Right ventricle myocardium superior (tissue), 1 donor: ENCODE measurements at regions not wholly inside any gene's neighbourhood (a gene's known extent, or its start where the extent isn't known, plus 50 kb on each side); places are given as distances from the start of the nearest gene placed in this dataset. TPM values are rescaled to one million over a fixed set of nuclear protein-coding genes. Genes with fewer than 3 reads are reported as not detected.

Experiments used
- ATAC-seq: fragments of 200-7000 bp; cut with Tn5 transposase; one replicate; pipeline ENCODE4 v1.9.1; 2020; ENCODE audit warnings: mild to moderate bottlenecking; ENCODE audit not compliant: poor library complexity
- DNase-seq: peaks from one replicate; pipeline ENCODE4 v3.0.0-alpha.2; 2020
- intact Hi-C: fragments of 100-400 bp; cut with DNase I; formaldehyde crosslinking; loops from one replicate; pipeline ENCODE4 v1.11.2; 2022
- microRNA-seq: library from miRNA; unstranded; fragments of <30 nt; microRNA quantifications from one replicate; pipeline ENCODE4 v1.2.0, GENCODE V29; 2020
- donor health status: DM: no; HTN: yes; CAD: no; lungs with severe emphysema.

- no peak for ATAC-seq
- no peak for DNase-seq
- intact Hi-C loops = no loop called here
These were observed 60.0 kb upstream of the STT3B start for GRCh38 chr3:31472479-31473390.

- no peak for DNase-seq
- no peak for ATAC-seq
- intact Hi-C loops = no loop called here
These were observed 56.5 kb upstream of the STT3B start for GRCh38 chr3:31476209-31476608.

- intact Hi-C loops = no loop called here
These were observed 53.3 kb upstream of the STT3B start for GRCh38 chr3:31479431-31479830.

DNA sequence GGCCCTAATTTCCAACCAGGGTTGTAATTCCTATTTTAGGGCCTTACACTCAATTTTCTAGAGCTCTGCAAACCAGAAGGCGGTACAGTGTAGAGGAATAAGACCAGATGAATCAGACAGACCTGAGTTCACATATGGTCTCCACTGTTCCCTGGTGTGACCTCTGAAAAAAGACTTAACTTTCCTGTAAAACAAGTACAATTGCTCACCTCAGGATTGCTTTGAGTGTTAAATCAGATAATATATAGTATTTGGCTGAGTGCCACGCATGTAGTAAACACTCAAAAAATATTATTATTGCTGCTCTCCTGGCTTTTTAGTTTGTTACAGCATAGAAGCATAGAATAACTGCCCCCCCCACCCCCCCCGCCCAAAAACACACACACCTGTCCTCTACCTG, 51.0 kb upstream of the STT3B start:
- intact Hi-C loops = no loop called here
- no peak for ATAC-seq
- no peak for DNase-seq

More at GRCh38 chr3:31479431-31479830, 53.3 kb upstream of the STT3B start:
- ATAC-seq (no peak), DNase-seq (no peak)

DNA sequence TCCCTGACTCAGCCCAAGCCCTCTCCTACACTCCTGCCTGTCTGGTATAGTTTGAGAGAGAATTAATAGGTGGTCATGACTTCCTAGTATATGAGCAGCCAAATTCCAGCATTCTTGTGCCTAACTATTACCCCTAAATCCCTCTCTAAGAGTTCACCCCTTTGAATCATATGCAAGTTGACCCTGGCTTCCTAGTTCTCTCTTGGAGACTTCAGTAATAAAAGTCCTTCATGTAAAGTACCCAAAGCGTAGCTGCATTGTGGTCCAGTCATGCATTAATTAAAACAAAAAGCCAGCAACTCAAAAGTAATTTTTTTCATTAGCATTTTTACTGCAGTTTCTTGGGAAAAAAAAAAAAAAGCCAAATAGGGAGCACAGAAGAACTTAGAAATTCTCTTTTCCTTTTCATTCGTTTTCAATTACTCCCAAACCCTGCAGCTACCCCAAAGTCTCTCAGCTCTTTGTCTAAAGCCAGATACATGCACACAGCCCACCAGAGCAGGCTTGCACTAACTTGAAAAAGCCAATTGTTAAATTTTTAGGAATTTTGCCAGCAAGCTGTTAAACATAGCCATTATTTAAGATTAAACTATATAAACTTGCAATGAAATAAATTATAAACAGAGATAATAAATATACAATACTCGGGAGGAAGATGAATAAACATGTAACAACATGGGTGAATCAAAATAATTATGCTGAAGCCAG, 50.1 kb upstream of the STT3B start:
- intact Hi-C loops = no loop called here
- ATAC-seq (no peak), DNase-seq (no peak)

Small RNA genes lying in the stretch of these regions (microRNA-seq; reads per million reads assigned to microRNA genes)
- not detected for gene MIR466
